Suprapubic skin (tissue), 3 donors: ENCODE measurements at regions not wholly inside any gene's neighbourhood (a gene's known extent, or its start where the extent isn't known, plus 50 kb on each side); places are given as distances from the start of the nearest gene placed in this dataset.

Experiments used
- CTCF ChIP-seq, 2 donors: fragments of 200-600 bp in 1 of 2; fragments of 450-650 bp in 1 of 2; sonication (generic) in 1 of 2; IDR thresholded peaks; one replicate each; pipeline ENCODE4 v1.5.1; 2016 to 2019; ENCODE audit warnings: antibody characterized with exemption in 2 of 2, mild to moderate bottlenecking in 1 of 2, moderate library complexity in 1 of 2
- EP300 ChIP-seq: sonication (generic); formaldehyde crosslinking; IDR thresholded peaks from one replicate; pipeline ENCODE4 v1.6.1; 2017; ENCODE audit warnings: antibody characterized with exemption
- POLR2A ChIP-seq, 2 donors: fragments of 450-650 bp; IDR thresholded peaks; one replicate each; pipeline ENCODE4 v1.6.1; 2017; ENCODE audit warnings: antibody characterized with exemption in 2 of 2, mild to moderate bottlenecking in 2 of 2, moderate library complexity in 2 of 2

GRCh38 chr2:4024605-4025004 lies 321.2 kb downstream of the DCDC2C start:
- TF ChIP-seq CTCF (IDR thresholded peaks at IDR 0.05) (no peak), POLR2A (IDR thresholded peaks at IDR 0.05) (no peak), EP300 (no peak)
